ENCODE measurements at regions not wholly inside any gene's neighbourhood (a gene's known extent, or its start where the extent isn't known, plus 50 kb on each side); places are given as distances from the start of the nearest gene placed in this dataset.

DNA sequence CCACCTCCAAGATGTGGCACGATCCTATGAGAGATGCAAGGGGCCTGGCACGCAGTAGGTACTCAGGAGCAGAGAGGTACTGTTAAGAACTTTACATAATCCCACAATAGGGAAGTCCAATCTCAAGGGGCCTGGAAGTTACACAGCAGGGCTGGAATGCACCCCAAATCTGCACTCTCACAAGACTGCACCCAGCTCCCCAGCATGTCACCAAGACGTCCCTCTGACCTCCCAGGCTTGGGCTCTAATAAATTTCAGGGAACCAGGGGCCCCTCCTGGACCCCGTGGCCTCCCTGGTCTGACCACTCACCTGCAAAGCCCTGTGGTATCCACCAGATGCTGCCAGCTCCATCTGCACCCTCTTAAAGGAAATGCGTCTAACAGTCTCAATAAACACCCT, 94.9 kb downstream of the OAT start:
- ChIA-PET POLR2A (no interaction called here), SMC1A (ENCODE audit: uncharacterized antibody, unreplicated experiment) (interaction anchor here (0.7 kb wide), 1 partner anchor 41 kb away, joined by 3 read pairs; no protein-coding TSS in a partner anchor), CTCF (interaction anchor here (0.6 to 1.0 kb wide), 2 partner anchors 296 to 520 kb away, joined by 3 to 4 read pairs; no protein-coding TSS in a partner anchor), RAD21 (ENCODE audit: unreplicated experiment) (no interaction called here)
- in situ Hi-C loops (cut with MboI) (no loop called here), intact Hi-C loops (cut with micrococcal nuclease; ENCODE audit: unreplicated experiment) (no loop called here)
- no peaks in the 10 kb centered on the region; the same call in 2 of the 3 replicates for H3K9me3 ChIP-seq (replicated peaks; ENCODE audit: control insufficient read depth, insufficient read depth, low read length)
- H3K27me3 ChIP-seq (replicated peaks in 1 of 2; ENCODE audit: control insufficient read depth in 2 of 2, insufficient read depth in 2 of 2, low read length in 1 of 2) = no peaks in the 10 kb centered on the region
- no peaks in the 10 kb centered on the region for H3K36me3 ChIP-seq (ENCODE audit: control insufficient read depth in 2 of 2, insufficient read depth in 2 of 2, low read length in 1 of 2)
- FAIRE-seq = no peak
- no peak for DNase-seq (ENCODE audit: low read depth, low spot score)
- no peak overlapping the region for H3K9ac ChIP-seq (ENCODE audit: control insufficient read depth, insufficient read depth, low read length)
- H3K4me2 ChIP-seq (ENCODE audit: control insufficient read depth, insufficient read depth) = no peak overlapping the region
- H3K79me2 ChIP-seq (ENCODE audit: control insufficient read depth, insufficient read depth, low read length) = no peaks in the 10 kb centered on the region
- H3K27ac ChIP-seq (ENCODE audit: control insufficient read depth, insufficient read depth) = no peak overlapping the region
- no peak overlapping the region for H2AFZ ChIP-seq (ENCODE audit: control insufficient read depth, low read depth, low read length)
- no peaks in the 10 kb centered on the region for H4K20me1 ChIP-seq (ENCODE audit: control insufficient read depth, insufficient read depth)
- TF ChIP-seq SUPT20H (IDR thresholded peaks at IDR 0.05; ENCODE audit: borderline replicate concordance, control insufficient read depth, low read depth, low read length) (no peak), PAX8 (IDR thresholded peaks at IDR 0.05) (no peak), USF1 (IDR thresholded peaks at IDR 0.05; ENCODE audit: borderline replicate concordance, extremely low read length, insufficient read depth, low read depth, low read length) (no peak), EED (IDR thresholded peaks at IDR 0.05; ENCODE audit: low read depth) (no peak), JUND (IDR thresholded peaks at IDR 0.05; ENCODE audit: low read depth, low read length) (no peak)
- H3K4me3 ChIP-seq = no peak overlapping the region
- no peak for ATAC-seq
- H3K4me1 ChIP-seq (ENCODE audit: control insufficient read depth, insufficient read depth, low read length) = no peaks in the 10 kb centered on the region
- no TSS peak for BruUV-seq (replicated peaks)
- 24% methylated on average over 5 of the region's 5 CpGs for WGBS (ENCODE audit: insufficient coverage, insufficient replicate concordance, low lambda C conversion rate, missing lambda C conversion rate)

GRCh38 chr10:124323111-124323725, 95.5 kb downstream of the OAT start:
- no peak overlapping the region for H3K4me2 ChIP-seq (ENCODE audit: control insufficient read depth, insufficient read depth)
- no peak for ATAC-seq
- BruUV-seq (replicated peaks) = no TSS peak
- H3K4me1 ChIP-seq (ENCODE audit: control insufficient read depth, insufficient read depth, low read length) = no peaks in the 10 kb centered on the region
- no peaks in the 10 kb centered on the region for H3K79me2 ChIP-seq (ENCODE audit: control insufficient read depth, insufficient read depth, low read length)
- ChIA-PET CTCF (interaction anchor here (0.6 to 1.0 kb wide), 2 partner anchors 295 to 519 kb away, joined by 3 to 4 read pairs; no protein-coding TSS in a partner anchor), SMC1A (ENCODE audit: uncharacterized antibody, unreplicated experiment) (interaction anchor here (0.7 to 0.9 kb wide), 2 partner anchors 27 to 42 kb away, joined by 3 read pairs; no protein-coding TSS in a partner anchor), POLR2A (no interaction called here), RAD21 (ENCODE audit: unreplicated experiment) (no interaction called here)
- intact Hi-C loops (cut with micrococcal nuclease; ENCODE audit: unreplicated experiment) (no loop called here), in situ Hi-C loops (cut with MboI) (no loop called here)
- H3K27ac ChIP-seq (ENCODE audit: control insufficient read depth, insufficient read depth) = no peak overlapping the region
- FAIRE-seq = no peak
- TF ChIP-seq TCF12 (IDR thresholded peaks at IDR 0.05; ENCODE audit: low read depth, low read length) (no peak), JUND (IDR thresholded peaks at IDR 0.05; ENCODE audit: low read depth, low read length) (no peak), CREB1 (IDR thresholded peaks at IDR 0.05; ENCODE audit: low read depth) (0 out of 2 replicates have a peak, but pooled peaks have one; percentile 14), ATF7 (IDR thresholded peaks at IDR 0.05; ENCODE audit: low read depth) (peak; percentile 70)
- H3K36me3 ChIP-seq (ENCODE audit: control insufficient read depth in 2 of 2, insufficient read depth in 2 of 2, low read length in 1 of 2) = no peaks in the 10 kb centered on the region
- no peak overlapping the region for H3K4me3 ChIP-seq
- no peaks in the 10 kb centered on the region for H4K20me1 ChIP-seq (ENCODE audit: control insufficient read depth, insufficient read depth)
- DNase-seq (ENCODE audit: low read depth, low spot score) = no peak
- H3K9ac ChIP-seq (ENCODE audit: control insufficient read depth, insufficient read depth, low read length) = no peak overlapping the region
- H3K27me3 ChIP-seq (replicated peaks in 1 of 2; ENCODE audit: control insufficient read depth in 2 of 2, insufficient read depth in 2 of 2, low read length in 1 of 2) = no peaks in the 10 kb centered on the region
- H3K9me3 ChIP-seq (replicated peaks; ENCODE audit: control insufficient read depth, insufficient read depth, low read length) = no peaks in the 10 kb centered on the region; the same call in 2 of the 3 replicates
- no peak overlapping the region for H2AFZ ChIP-seq (ENCODE audit: control insufficient read depth, low read depth, low read length)
- 30% methylated on average over 11 of the region's 11 CpGs for WGBS (ENCODE audit: insufficient coverage, insufficient replicate concordance, low lambda C conversion rate, missing lambda C conversion rate)

Measured in GM12878 (cell line).